Ovary (tissue), 7 donors: ENCODE measurements at regions not wholly inside any gene's neighbourhood (a gene's known extent, or its start where the extent isn't known, plus 50 kb on each side); places are given as distances from the start of the nearest gene placed in this dataset.

ENCODE experiments used
- DNase-seq, 5 donors: peaks; one replicate each; pipeline ENCODE4 v3.0.0-alpha.2; 2019 to 2020
- H3K27ac ChIP-seq, 2 donors: fragments of 200-600 bp; one replicate each; pipeline versions ENCODE4 v1.5.1 to v1.8.0; 2019 to 2022
- H3K27me3 ChIP-seq: fragments of 200-600 bp; one replicate; pipeline ENCODE4 v1.8.0; 2022
- H3K36me3 ChIP-seq: fragments of 200-600 bp; sonication (generic); one replicate; pipeline ENCODE4 v1.5.1; 2019
- H3K4me1 ChIP-seq: one replicate; pipeline ENCODE4 v1.8.1; 2013; ENCODE audit warnings: mild to moderate bottlenecking, moderate library complexity; ENCODE audit not compliant: insufficient read depth
- H3K4me3 ChIP-seq: fragments of 200-600 bp; sonication (generic); one replicate; pipeline ENCODE4 v1.5.1; 2017
- H3K9me3 ChIP-seq, 2 donors: fragments of 200-600 bp in 1 of 2; sonication (generic) in 1 of 2; one replicate each; pipeline versions ENCODE4 v1.5.1 to v1.8.1; 2013 to 2019; ENCODE audit warnings: mild to moderate bottlenecking in 1 of 2, moderate library complexity in 1 of 2
- EP300 ChIP-seq: sonication (generic); formaldehyde crosslinking; IDR thresholded peaks from one replicate; pipeline ENCODE4 v1.6.1; 2017; ENCODE audit warnings: antibody characterized with exemption
- POLR2A ChIP-seq: fragments of 450-650 bp; IDR thresholded peaks from one replicate; pipeline ENCODE4 v1.6.1; 2017; ENCODE audit warnings: antibody characterized with exemption, mild to moderate bottlenecking, moderate library complexity
- WGBS, 3 donors: extraction: QIAGEN DNeasy Blood & Tissue Kit in 1 of 3; methylation state at CpG; one replicate each; pipeline versions ENCODE4 v1.1.5 to v1.1.7; 2013 to 2017; 5-methylcytosine and 5-hydroxymethylcytosine counted together
- intact Hi-C, 4 donors: fragments of 100-400 bp; cut with DNase I; formaldehyde crosslinking; loops; one replicate each; pipeline versions ENCODE4 v1.11.0 to v1.15.1; 2022 to 2023
- TF ChIP-seq, protein P1 (sequence below), 3 donors: fragments of 450-650 bp in 2 of 3; fragments of 200-600 bp in 1 of 3; IDR thresholded peaks; one replicate each; pipeline versions ENCODE4 v1.5.1 to v1.8.0; 2016 to 2022; ENCODE audit warnings: antibody characterized with exemption in 3 of 3, mild to moderate bottlenecking in 1 of 3
- donor health status: DM: no; HTN: no; CAD: no; lungs with moderate emphysema.
- donor health status: DM: no; HTN: no; CAD: no.
- donor health status: Bipolar disorder and iron deficiency.
- donor health status: DM: no; HTN: no; CAD: no.
- donor health status: DM: yes; HTN: yes; CAD: no.

DNA sequence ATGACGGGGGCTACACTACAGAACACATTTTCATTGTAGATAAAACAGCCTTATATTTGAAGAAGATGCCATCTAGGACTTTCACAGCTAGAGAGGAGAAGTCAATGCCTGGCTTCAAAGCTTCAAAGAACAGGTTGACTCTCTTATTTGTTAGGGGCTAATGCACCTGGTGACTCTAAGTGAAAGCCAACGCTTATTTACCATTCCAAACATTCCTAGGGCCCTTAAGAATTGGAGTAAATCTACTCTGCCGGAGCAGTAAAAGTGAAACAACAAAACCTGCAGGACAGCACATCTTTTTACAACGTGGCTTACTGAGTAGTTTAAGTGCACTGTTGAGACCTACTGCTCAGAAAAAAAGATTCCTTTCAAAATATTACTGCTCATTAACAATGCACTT lies 487.2 kb upstream of the SOX5 start:
- Histone ChIP-seq H3K4me3 (no peak overlapping the region), H3K27ac (no peak overlapping the region), H3K4me1 (peaks cover 4% of the 10 kb centered on the region), H3K9me3 (no peaks in the 10 kb centered on the region), H3K27me3 (no peaks in the 10 kb centered on the region), H3K36me3 (no peaks in the 10 kb centered on the region)
- 86 to 91% (median 90%) methylated on average over 4 of the region's 4 CpGs for WGBS, 3 donors
- DNase-seq, result no peak
- intact Hi-C loops, result no loop called here
- no peak for TF ChIP-seq POLR2A
- TF ChIP-seq, protein P1, sequence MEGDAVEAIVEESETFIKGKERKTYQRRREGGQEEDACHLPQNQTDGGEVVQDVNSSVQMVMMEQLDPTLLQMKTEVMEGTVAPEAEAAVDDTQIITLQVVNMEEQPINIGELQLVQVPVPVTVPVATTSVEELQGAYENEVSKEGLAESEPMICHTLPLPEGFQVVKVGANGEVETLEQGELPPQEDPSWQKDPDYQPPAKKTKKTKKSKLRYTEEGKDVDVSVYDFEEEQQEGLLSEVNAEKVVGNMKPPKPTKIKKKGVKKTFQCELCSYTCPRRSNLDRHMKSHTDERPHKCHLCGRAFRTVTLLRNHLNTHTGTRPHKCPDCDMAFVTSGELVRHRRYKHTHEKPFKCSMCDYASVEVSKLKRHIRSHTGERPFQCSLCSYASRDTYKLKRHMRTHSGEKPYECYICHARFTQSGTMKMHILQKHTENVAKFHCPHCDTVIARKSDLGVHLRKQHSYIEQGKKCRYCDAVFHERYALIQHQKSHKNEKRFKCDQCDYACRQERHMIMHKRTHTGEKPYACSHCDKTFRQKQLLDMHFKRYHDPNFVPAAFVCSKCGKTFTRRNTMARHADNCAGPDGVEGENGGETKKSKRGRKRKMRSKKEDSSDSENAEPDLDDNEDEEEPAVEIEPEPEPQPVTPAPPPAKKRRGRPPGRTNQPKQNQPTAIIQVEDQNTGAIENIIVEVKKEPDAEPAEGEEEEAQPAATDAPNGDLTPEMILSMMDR (IDR thresholded peaks at IDR 0.05), result no peak
- no peak for TF ChIP-seq EP300

DNA sequence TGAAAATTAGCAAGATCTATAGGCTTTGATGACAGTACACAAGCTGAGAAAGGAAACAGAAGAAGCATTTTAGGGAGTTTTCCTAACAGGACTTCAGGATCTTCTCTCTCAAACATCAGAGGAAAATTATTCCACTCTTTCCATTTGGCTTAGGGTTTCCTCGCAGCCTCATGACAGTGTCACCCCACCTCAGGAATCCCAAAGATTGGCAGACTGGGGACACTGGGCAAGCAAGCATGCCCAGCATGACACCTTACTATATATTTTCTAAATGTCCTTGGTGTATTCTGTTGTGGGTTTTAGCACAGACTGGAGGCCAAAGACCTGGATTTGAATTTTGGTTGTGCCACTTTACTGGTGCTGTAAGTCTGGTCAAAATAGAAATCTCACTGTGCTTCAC lies 482.4 kb upstream of the SOX5 start:
- H3K27ac ChIP-seq, result no peak overlapping the region
- WGBS, 3 donors, result 97 to 100% (median 100%) methylated on average over 1 of the region's 1 CpG
- intact Hi-C loops, result no loop called here
- no peaks in the 10 kb centered on the region for H3K9me3 ChIP-seq
- TF ChIP-seq, protein P1 (IDR thresholded peaks at IDR 0.05), result no peak
- TF ChIP-seq POLR2A (no peak), EP300 (no peak)
- H3K4me1 ChIP-seq, result no peaks in the 10 kb centered on the region
- H3K36me3 ChIP-seq, result no peaks in the 10 kb centered on the region
- H3K4me3 ChIP-seq, result no peak overlapping the region
- no peak for DNase-seq
- H3K27me3 ChIP-seq, result no peaks in the 10 kb centered on the region

DNA sequence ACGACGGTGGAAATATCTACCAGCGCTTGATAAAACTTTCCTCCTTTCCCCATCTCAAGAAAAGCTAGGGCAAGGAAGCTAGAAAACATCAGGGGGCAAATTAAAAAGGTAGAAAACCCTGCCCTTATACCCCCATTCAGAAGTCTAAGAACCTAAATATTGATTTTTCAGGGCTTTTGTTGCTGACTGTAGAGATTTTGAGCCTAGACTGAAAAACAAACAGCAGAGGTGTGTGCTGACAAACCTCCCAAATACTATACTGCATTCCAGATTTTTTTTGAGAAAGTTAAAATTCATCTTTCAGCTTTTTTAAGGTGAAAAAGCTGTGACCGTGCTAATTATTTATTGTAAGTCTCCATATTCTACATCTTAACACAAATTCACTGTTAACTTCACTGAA lies 478.3 kb upstream of the SOX5 start:
- intact Hi-C loops, result no loop called here
- 90 to 95% (median 92%) methylated on average over 4 of the region's 4 CpGs for WGBS, 3 donors
- H3K4me3 ChIP-seq, result no peak overlapping the region
- H3K9me3 ChIP-seq, result no peaks in the 10 kb centered on the region
- H3K27ac ChIP-seq, result no peak overlapping the region
- H3K36me3 ChIP-seq, result no peaks in the 10 kb centered on the region
- H3K27me3 ChIP-seq, result no peaks in the 10 kb centered on the region
- TF ChIP-seq, protein P1 (IDR thresholded peaks at IDR 0.05), result no peak
- TF ChIP-seq POLR2A, result no peak
- TF ChIP-seq EP300, result no peak
- DNase-seq, result no peak
- H3K4me1 ChIP-seq, result no peaks in the 10 kb centered on the region

DNA sequence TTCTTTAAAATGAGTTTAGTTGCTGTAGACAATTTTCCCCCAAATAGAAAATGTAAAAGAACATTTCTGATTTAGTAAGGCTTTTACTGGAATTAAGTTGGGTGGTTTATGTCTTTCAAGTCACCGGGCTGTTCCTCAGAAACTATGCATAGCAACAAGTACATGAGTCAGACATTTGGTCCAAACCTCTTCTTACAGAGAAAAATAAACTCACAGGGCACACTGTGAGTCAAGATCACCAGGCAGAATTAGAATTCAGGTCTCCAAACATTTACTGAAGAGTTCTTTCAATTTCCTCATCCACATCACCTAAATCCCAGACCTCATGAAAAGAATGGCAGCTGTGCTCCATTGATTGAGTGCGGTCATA lies 476.1 kb upstream of the SOX5 start:
- intact Hi-C loops, result no loop called here
- no peaks in the 10 kb centered on the region for H3K36me3 ChIP-seq
- no peak overlapping the region for H3K27ac ChIP-seq
- no peak overlapping the region for H3K4me3 ChIP-seq
- no peaks in the 10 kb centered on the region for H3K27me3 ChIP-seq
- no peak for DNase-seq
- no peaks in the 10 kb centered on the region for H3K9me3 ChIP-seq
- WGBS, 3 donors, result 74 to 79% (median 76%) methylated on average over 2 of the region's 2 CpGs
- no peaks in the 10 kb centered on the region for H3K4me1 ChIP-seq
- TF ChIP-seq POLR2A (no peak), EP300 (no peak)
- TF ChIP-seq, protein P1 (IDR thresholded peaks at IDR 0.05), result no peak
